ENCODE measurements at regions not wholly inside any gene's neighbourhood (a gene's known extent, or its start where the extent isn't known, plus 50 kb on each side); places are given as distances from the start of the nearest gene placed in this dataset.
"Not testable (repeated sequence)": the region's sequence is repeated elsewhere in the genome, so short reads cannot be mapped to it uniquely, and the experiment has no call there.

GRCh38 chrX:5695971-5696370, 532.7 kb downstream of the NLGN4X start:
- DNase-seq (ENCODE audit: low spot score): no peak

GRCh38 chrX:5683996-5684395, 544.7 kb downstream of the NLGN4X start:
- DNase-seq (ENCODE audit: low spot score): no peak

- no peak for DNase-seq (ENCODE audit: low spot score)
Measured at GRCh38 chrX:5681159-5681558, 547.5 kb downstream of the NLGN4X start.

- no peak for DNase-seq (ENCODE audit: low spot score)
Measured at GRCh38 chrX:5674036-5674435, 554.6 kb downstream of the NLGN4X start.

- DNase-seq (ENCODE audit: low spot score): no peak
Measured at GRCh38 chrX:5672099-5672498, 556.6 kb downstream of the NLGN4X start.

GRCh38 chrX:5666689-5667088, 562.0 kb downstream of the NLGN4X start:
- not testable (repeated sequence) for DNase-seq (ENCODE audit: low spot score)

- DNase-seq (ENCODE audit: low spot score): no peak
Measured at GRCh38 chrX:5656544-5656943, 572.1 kb downstream of the NLGN4X start.

GRCh38 chrX:5650904-5651303, 577.8 kb downstream of the NLGN4X start:
- DNase-seq (ENCODE audit: low spot score): no peak

- no peak for DNase-seq (ENCODE audit: low spot score)
Measured at GRCh38 chrX:5648941-5649568, 579.6 kb downstream of the NLGN4X start.

- peak; percentile 4 for DNase-seq (ENCODE audit: low spot score)
Measured at GRCh38 chrX:5646818-5647217, 581.8 kb downstream of the NLGN4X start.

GRCh38 chrX:5644776-5645175, 583.9 kb downstream of the NLGN4X start:
- DNase-seq (ENCODE audit: low spot score): no peak

GRCh38 chrX:5640071-5640470, 588.6 kb downstream of the NLGN4X start:
- DNase-seq (ENCODE audit: low spot score): no peak

GRCh38 chrX:5638572-5638971, 590.1 kb downstream of the NLGN4X start:
- DNase-seq (ENCODE audit: low spot score): no peak

GRCh38 chrX:5632887-5633286, 595.8 kb downstream of the NLGN4X start:
- no peak for DNase-seq (ENCODE audit: low spot score)

- DNase-seq (ENCODE audit: low spot score): no peak
Measured at GRCh38 chrX:5632061-5632614, 596.5 kb downstream of the NLGN4X start.

- peak; percentile 9 for DNase-seq (ENCODE audit: low spot score)
Measured at GRCh38 chrX:5617666-5618065, 611.0 kb downstream of the NLGN4X start.

GRCh38 chrX:5595570-5595969, 633.1 kb downstream of the NLGN4X start:
- no peak for DNase-seq (ENCODE audit: low spot score)

GRCh38 chrX:5586726-5587125, 641.9 kb downstream of the NLGN4X start:
- DNase-seq (ENCODE audit: low spot score): no peak

- DNase-seq (ENCODE audit: low spot score): no peak
Measured at GRCh38 chrX:5575407-5575806, 653.3 kb downstream of the NLGN4X start.

GRCh38 chrX:5568934-5569333, 659.7 kb downstream of the NLGN4X start:
- DNase-seq (ENCODE audit: low spot score): no peak

GRCh38 chrX:5559386-5559785, 669.3 kb downstream of the NLGN4X start:
- DNase-seq (ENCODE audit: low spot score): no peak

GRCh38 chrX:5549512-5549911, 679.2 kb downstream of the NLGN4X start:
- peak; percentile 0 for DNase-seq (ENCODE audit: low spot score)

GRCh38 chrX:5537098-5537497, 691.6 kb downstream of the NLGN4X start:
- no peak for DNase-seq (ENCODE audit: low spot score)

GRCh38 chrX:5536261-5536660, 692.4 kb downstream of the NLGN4X start:
- DNase-seq (ENCODE audit: low spot score): no peak

All from putamen (tissue), 1 donor.